WTC11 (cell line): ENCODE measurements at regions not wholly inside any gene's neighbourhood (a gene's known extent, or its start where the extent isn't known, plus 50 kb on each side); places are given as distances from the start of the nearest gene placed in this dataset.

Experiments
- CBFB ChIP-seq: sonication (generic); formaldehyde crosslinking; IDR thresholded peaks from 2 replicates; pipeline ENCODE4 v1.8.1; 2022; ENCODE audit warnings: mild to moderate bottlenecking, low read depth, missing genetic modification reagents
- CTCF ChIP-seq: fragments of 200-600 bp; IDR thresholded peaks from 2 replicates; pipeline ENCODE4 v1.8.0; 2022; ENCODE audit warnings: antibody characterized with exemption
- RELA ChIP-seq: sonication (generic); formaldehyde crosslinking; IDR thresholded peaks from 2 replicates; pipeline ENCODE4 v1.8.1; 2022; ENCODE audit warnings: missing genetic modification reagents, mild to moderate bottlenecking, borderline replicate concordance
- SP1 ChIP-seq: sonication (generic); formaldehyde crosslinking; conservative IDR thresholded peaks from 2 replicates; pipeline ENCODE4 v1.8.1; 2022; ENCODE audit warnings: missing genetic modification reagents

- no peak for TF ChIP-seq CBFB (CRISPR knock-in tag)
- TF ChIP-seq SP1 (CRISPR knock-in tag) = no peak
- no peak for TF ChIP-seq RELA (CRISPR knock-in tag)
- TF ChIP-seq CTCF = no peak
Observed at GRCh38 chr12:74148849-74149248, 388.8 kb upstream of the ATXN7L3B start.
